ENCODE measurements at regions not wholly inside any gene's neighbourhood (a gene's known extent, or its start where the extent isn't known, plus 50 kb on each side); places are given as distances from the start of the nearest gene placed in this dataset.
A peak's percentile ranks its signal among the peaks of the same experiment; 100 is the strongest.

DNA sequence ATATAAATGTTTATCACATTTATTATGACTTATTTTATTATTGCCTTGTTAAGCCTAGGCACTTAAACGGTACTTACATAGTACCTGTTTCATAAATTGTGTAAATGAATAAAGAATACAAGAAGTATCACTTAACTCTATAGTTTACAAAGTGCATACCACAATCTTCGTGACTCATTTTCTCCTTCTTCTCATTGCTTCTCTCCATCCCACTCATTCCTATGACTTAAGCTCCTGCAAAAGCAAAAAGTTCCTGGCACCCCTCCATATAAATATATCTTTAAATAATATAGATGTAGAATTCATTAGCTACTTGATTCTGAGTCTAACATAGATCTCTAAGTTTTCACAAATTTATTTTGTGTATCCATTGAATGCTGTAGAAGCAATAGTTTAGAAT, 1382.0 kb upstream of the CELF2 start:
- TF ChIP-seq, protein P1, sequence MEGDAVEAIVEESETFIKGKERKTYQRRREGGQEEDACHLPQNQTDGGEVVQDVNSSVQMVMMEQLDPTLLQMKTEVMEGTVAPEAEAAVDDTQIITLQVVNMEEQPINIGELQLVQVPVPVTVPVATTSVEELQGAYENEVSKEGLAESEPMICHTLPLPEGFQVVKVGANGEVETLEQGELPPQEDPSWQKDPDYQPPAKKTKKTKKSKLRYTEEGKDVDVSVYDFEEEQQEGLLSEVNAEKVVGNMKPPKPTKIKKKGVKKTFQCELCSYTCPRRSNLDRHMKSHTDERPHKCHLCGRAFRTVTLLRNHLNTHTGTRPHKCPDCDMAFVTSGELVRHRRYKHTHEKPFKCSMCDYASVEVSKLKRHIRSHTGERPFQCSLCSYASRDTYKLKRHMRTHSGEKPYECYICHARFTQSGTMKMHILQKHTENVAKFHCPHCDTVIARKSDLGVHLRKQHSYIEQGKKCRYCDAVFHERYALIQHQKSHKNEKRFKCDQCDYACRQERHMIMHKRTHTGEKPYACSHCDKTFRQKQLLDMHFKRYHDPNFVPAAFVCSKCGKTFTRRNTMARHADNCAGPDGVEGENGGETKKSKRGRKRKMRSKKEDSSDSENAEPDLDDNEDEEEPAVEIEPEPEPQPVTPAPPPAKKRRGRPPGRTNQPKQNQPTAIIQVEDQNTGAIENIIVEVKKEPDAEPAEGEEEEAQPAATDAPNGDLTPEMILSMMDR (conservative IDR thresholded peaks at IDR 0.05; ENCODE audit: low read depth, low read length): no peak
- DNase-seq (ENCODE audit: low read depth): peak; percentile 87
- no peak overlapping the region for H3K4me3 ChIP-seq (ENCODE audit: low read depth, low read length)

DNA sequence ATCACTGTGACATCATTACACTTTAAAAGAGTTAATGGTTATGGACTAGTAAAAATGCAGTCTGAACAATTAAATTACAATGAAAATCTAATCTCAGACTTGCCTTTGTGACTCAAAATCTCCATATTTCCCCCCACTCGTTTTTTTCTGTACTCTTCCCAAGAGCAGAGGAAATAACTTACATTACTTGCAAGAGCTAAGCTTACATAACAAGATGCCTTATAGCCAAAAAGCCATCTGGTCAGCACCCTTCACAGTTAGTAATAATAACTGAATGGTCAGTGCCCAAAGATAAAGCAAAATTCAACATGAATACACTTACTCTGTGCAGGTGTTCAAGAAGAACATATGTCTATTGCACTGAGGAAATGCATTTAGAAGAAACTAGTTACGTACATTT, 1381.5 kb upstream of the CELF2 start:
- H3K4me3 ChIP-seq (ENCODE audit: low read depth, low read length): no peak overlapping the region
- peak; percentile 48 for DNase-seq (ENCODE audit: low read depth)
- TF ChIP-seq, protein P1 (conservative IDR thresholded peaks at IDR 0.05; ENCODE audit: low read depth, low read length): no peak

DNA sequence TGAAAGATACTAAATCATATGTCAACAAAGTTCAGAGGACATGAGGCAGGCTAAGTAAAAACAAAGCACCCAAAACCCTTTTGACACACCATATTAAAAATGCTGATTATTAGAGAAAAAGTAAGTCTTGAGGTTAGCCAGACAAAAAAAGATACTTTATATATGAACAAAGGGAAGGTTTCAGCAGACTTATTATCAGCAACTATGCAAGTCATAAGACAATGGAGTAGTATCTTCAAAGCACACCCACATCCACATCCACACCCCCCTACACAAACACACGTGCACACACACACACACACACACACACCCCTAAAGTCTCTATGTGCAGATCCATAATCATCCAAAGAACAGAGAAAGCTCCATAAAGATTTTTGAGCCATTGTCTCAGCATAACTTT, 1373.9 kb upstream of the CELF2 start:
- DNase-seq (ENCODE audit: low read depth): no peak
- H3K4me3 ChIP-seq (ENCODE audit: low read depth, low read length): no peak overlapping the region
- TF ChIP-seq, protein P1 (conservative IDR thresholded peaks at IDR 0.05; ENCODE audit: low read depth, low read length): no peak

DNA sequence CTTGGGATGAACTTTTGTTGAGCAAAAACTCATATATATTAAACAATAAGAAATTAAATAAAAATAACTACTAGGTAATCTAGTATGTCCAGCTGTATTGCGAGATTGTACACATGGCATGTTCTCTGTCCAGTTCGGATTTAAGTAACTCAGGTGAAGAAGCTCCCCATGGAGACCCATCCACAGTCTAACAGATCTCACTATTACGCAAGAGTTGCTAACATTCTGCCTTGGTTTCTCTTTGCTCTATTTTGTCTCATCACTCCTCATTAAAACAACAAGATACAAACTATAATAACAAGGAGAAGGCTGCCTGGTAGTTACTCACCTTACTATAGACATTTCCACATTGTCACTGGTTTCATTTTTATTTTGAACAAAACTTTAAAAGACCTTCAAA, 1372.3 kb upstream of the CELF2 start:
- no peak for DNase-seq (ENCODE audit: low read depth)
- H3K4me3 ChIP-seq (ENCODE audit: low read depth, low read length): no peak overlapping the region
- TF ChIP-seq, protein P1 (conservative IDR thresholded peaks at IDR 0.05; ENCODE audit: low read depth, low read length): no peak

DNA sequence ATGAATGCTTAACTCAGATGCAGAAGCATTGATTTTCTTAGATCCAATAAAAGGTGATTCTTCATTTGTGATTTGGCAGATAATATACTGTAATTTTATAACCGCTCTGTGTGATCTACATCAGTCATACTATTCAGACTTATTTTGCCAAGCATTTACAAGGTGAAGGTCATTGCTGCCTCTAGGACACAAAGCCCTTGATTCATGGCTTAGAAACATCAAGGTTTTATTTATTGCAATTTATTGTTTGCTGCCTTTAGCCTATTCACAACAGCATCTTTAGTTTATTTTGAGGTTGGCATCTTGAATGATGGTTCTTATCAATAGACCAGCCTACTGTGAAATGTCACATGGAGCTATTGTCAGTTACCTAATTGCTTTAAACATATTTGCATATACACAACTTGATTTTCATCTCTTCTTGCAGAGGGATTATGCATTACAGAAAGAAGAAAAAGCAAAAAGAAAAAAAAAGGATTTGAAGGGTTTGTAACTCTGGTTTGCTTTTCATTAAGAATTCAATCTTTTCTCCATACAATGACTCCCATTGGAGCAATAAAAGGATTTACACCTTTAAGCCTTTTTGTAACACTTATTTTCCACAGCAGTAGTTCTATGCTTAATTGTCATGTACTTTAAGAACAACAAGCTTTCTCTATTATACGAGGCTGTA, 1371.6 kb upstream of the CELF2 start:
- TF ChIP-seq, protein P1 (conservative IDR thresholded peaks at IDR 0.05; ENCODE audit: low read depth, low read length): no peak
- DNase-seq (ENCODE audit: low read depth): no peak
- H3K4me3 ChIP-seq (ENCODE audit: low read depth, low read length): no peak overlapping the region

DNA sequence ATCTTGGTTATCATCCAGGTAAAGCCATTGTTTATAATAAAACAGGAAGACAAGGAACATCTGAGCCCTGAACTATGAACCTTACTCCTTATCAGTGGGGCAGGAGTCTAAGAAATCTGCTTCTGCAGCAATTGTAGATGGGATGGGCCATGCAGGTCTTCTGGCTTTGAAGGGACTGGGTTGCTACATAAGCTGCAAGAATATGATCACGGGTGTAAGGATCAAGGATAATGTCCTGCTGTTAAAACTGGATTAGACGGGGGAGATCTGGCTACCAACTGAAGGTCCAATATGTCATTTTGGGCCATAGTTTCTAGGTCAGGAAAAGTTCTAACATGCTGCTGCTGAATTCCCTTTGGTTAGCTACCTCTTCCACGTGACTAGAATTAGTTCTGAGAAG, 1363.4 kb upstream of the CELF2 start:
- TF ChIP-seq, protein P1 (conservative IDR thresholded peaks at IDR 0.05; ENCODE audit: low read depth, low read length): no peak
- DNase-seq (ENCODE audit: low read depth): no peak
- H3K4me3 ChIP-seq (ENCODE audit: low read depth, low read length): no peak overlapping the region

DNA sequence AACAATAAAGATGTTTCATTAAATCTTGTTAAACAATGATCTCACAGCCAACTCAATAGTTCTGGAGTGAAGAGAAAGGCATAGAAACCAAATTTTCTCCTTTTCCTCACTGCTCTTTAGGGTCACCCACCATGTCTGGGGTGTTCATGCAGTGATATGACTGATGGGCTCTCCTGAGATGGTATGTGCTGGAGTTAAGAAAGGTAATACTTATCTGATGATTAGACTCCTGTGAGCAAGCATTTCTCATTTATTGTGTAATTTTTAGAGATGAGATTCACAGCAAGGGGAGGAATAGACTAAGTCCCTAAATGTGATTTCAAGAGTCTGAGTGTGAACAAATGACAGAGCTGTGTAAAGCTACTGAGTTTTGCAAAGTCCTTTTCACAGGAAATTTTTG, 1361.3 kb upstream of the CELF2 start:
- no peak overlapping the region for H3K4me3 ChIP-seq (ENCODE audit: low read depth, low read length)
- DNase-seq (ENCODE audit: low read depth): no peak
- TF ChIP-seq, protein P1 (conservative IDR thresholded peaks at IDR 0.05; ENCODE audit: low read depth, low read length): no peak

Measured in choroid plexus epithelial cell (primary cell).